IPS DF 4.7 (cell line): ENCODE measurements at regions not wholly inside any gene's neighbourhood (a gene's known extent, or its start where the extent isn't known, plus 50 kb on each side); places are given as distances from the start of the nearest gene placed in this dataset.

Experiments
- DNase-seq: peaks from one replicate; pipeline ENCODE4 v3.0.0-alpha.2; 2013; ENCODE audit warnings: low spot score; ENCODE audit errors: extremely low read depth

- no peak for DNase-seq
Observed at GRCh38 chr7:46218461-46219200, 297.6 kb upstream of the IGFBP3 start.

DNA sequence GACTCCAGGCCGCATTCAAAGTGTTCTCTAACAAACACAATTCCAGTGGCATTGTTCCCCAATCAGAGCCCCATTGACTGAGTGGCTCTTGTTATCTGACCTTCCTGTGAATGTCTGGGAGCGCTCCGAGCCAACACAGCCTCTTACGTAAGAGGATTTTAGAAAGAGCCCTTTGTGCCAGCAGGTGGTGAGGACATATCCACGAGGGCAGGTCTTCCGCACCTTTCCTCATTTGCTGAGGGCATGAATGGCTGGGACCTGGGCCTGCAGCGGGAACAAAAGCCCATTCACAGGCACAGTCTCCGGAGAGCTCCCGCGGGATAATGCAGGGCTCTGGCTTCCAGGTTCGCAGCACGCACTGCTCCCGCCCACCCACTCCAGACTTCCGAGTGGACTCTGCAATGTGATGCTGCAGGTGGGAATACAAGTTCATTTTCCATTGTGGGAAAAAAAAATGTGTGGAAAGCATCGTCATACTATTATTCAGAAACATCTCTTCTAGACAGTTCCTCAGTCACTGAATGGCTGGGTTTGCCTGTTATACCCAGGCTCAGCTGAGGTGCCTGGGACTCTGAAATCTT lies 295.0 kb upstream of the IGFBP3 start:
- no peak for DNase-seq

DNA sequence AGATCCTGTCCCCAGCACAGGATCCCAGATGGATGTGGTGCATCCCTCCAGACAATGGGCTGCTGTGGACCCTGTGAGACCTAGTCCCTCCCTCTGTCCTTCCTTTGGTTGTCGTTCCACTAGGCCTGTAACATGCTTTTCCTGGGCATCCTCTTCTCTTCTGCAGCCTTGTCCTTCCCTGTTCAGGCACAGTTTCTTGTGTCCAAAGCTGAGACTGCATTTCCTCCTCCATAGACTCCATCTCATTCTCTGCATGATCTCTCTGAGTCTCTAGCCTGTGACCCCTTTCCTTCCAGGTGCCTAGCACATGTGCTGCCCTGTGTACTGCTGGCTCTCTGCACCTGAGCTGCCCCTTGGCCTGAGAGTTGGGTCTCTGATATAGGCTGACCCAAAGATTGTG lies 293.5 kb upstream of the IGFBP3 start:
- no peak for DNase-seq

GRCh38 chr7:46213154-46213537 lies 292.1 kb upstream of the IGFBP3 start:
- DNase-seq: no peak

DNA sequence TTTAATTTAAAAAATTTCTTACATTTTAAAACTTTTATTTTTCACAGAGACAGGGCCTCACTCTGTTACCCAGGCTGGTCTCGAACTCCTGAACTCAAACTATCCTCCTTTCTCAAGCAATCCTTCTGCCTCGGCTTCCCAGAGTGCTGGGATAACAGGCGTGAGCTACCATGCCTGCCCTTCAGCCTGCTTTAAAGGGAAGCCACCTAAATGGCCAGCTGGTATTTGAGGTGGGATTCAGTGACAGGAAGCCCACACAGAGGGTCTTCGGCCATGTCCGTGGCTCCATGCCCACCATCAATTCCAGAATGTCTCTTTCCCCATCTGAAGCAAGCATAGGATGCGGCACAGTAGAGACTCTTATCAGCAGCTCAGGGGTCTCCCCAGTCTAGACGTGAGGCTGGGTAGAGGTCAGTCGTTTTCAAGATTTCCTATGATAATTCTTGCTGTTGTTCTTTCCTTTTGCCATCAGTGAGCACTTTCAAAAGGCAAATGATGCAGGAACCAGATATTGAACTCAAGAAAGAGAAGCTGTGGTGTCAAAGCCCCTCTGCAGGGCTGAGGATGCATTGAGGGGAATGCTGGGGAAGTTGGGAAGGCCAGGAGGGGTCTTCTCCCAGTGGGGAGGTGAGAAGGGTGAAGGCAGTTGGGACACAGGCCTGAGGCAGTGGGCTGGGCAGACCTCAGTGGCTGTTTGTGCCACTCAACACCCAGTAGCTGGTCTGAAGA lies 291.5 kb upstream of the IGFBP3 start:
- DNase-seq: no peak

DNA sequence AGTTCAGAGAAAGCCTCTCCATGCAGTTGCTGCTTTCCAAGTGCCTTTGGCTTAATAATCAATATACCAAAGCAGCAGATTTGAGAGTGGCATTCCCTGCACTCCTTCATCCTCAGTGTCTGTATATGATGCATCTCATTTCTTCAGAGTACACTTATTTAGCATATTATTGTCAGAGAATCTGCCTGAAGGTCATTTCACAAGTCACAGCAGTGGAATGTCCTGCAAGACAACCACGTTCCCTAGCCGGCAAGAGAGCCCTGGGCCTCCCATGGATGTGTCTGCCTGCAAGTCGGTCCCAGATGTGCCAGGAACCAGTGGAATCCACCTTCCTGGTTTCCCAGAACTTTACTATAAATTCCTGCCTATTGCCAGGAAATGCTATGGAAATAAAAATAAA lies 289.4 kb upstream of the IGFBP3 start:
- DNase-seq: no peak

GRCh38 chr7:46209611-46210388 lies 288.7 kb upstream of the IGFBP3 start:
- DNase-seq: no peak

DNA sequence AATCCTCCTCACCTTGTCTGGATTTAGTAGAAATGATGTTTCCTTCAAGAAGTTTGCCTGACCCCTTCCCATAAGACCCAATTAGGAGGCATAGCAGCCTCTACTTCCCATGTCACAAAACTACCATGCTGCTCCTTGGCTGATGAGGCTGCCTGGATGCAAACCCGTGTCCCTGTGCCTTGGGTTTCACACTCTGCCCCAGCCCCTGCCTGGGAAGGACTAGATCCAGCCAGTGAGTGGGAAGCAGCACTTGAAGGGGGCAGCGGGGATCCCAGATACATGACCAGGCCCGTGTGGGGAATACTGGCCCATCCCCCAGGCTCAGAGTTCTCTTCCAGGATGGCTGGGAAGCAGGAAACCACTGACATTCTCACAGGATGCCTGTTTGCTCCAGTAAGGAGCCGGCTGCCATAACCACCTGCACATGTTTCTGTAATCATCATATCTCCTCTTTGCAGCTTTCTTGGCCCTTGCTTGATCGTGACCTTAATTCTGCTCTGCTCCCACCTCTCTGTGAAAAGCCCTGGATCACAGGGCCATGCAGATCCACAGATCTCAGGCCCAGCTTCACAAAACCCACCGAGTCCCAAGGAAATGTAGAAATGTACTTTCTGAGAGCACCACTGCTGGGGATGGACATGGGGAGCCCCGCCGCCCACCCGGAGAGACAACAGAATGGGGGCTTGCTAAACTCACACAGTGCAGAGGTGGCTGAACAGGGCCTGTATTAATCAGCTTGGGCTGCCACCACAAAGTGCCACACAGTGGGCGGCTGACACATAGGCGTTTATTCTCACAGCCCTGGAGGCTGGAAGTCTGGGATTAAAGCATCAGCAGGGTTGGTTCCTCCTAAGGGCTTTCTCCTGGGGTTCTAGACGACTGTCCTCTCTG lies 287.8 kb upstream of the IGFBP3 start:
- no peak for DNase-seq

- no peak for DNase-seq
Observed at GRCh38 chr7:46207931-46208634, 287.0 kb upstream of the IGFBP3 start.

DNA sequence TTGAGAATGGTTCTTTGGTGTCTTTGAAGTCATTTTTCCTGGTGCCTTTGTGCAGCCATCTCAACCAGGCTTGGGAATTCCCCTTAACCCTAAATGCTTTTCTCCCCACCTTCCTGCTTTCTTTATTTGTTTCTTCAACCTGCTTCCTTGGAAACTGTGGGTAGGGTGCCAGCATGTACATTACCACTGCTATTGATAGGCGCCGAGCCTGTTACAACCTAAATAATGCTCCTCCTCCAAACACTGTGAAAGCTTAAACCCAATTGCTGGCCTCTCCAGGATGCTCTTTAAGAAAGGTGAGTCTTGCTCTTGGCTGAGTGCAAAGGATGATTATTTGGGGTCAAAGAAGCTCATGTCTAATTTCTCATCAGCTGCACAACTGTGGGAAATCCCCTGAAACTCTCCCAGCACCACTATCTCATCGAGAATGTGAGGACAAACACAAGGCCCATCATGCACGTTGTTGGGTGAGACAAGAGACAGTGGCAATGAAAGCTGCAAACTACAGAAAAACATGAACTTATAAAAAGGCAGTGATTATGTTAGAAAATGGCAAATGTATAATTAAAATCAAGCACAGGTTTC lies 285.5 kb upstream of the IGFBP3 start:
- DNase-seq: no peak

GRCh38 chr7:46205478-46205877 lies 284.4 kb upstream of the IGFBP3 start:
- DNase-seq: no peak

GRCh38 chr7:46203926-46204325 lies 282.9 kb upstream of the IGFBP3 start:
- DNase-seq: no peak

- no peak for DNase-seq
Observed at GRCh38 chr7:46202379-46202778, 281.3 kb upstream of the IGFBP3 start.

DNA sequence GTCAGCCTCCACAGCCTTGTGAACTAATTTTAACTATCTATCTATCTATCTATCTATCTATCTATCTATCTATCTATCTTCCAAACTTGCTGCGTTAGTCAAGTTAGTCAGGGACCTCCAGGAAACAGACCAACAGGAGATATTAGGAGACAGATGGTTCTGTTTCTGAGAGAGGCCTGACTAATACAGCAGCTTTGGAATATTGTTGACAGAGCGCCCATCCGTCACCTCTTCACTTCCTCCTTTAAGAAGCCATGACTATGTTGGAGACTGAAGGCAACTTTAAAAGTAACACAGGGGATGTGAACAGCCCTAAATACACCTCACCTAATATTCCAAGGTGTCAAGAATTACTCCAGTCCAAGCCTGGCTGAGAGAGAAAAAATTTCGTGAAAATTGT lies 280.9 kb upstream of the IGFBP3 start:
- no peak for DNase-seq

GRCh38 chr7:46198701-46199100 lies 277.6 kb upstream of the IGFBP3 start:
- no peak for DNase-seq

GRCh38 chr7:46197785-46198540 lies 276.9 kb upstream of the IGFBP3 start:
- DNase-seq: no peak

GRCh38 chr7:46195934-46196333 lies 274.9 kb upstream of the IGFBP3 start:
- DNase-seq: no peak

DNA sequence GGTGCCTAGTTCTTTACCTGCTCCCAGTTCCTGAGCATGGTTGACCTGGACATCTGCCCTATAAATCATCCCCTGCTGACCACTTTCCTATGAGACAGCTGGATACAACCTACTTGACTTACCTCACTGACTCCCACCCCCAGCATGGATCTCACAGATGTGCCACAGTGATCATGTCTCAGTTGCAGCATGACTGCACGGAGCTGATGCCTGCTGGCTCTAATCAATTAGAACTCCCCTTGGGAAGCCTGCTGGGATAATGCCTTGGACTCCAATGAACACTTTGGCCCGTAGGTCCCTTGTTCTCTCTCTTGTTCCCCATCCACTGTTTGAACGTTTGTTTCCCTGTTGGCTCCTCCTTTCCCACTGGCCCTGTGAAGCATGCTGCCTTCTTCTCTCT lies 271.2 kb upstream of the IGFBP3 start:
- no peak for DNase-seq

- DNase-seq: no peak
Observed at GRCh38 chr7:46191776-46192175, 270.7 kb upstream of the IGFBP3 start.
